Loucy (cell line): ENCODE measurements at regions not wholly inside any gene's neighbourhood (a gene's known extent, or its start where the extent isn't known, plus 50 kb on each side); places are given as distances from the start of the nearest gene placed in this dataset.

Experiments
- H2AFZ ChIP-seq: fragments of 200-600 bp; sonication (generic); 2 replicates; pipeline ENCODE4 v1.6.0; 2016; ENCODE audit warnings: antibody characterized with exemption, mild to moderate bottlenecking, low read length, moderate library complexity
- H3F3A ChIP-seq: fragments of 200-600 bp; 2 replicates; pipeline ENCODE4 v1.6.0; 2016; ENCODE audit warnings: antibody characterized with exemption, low read depth, mild to moderate bottlenecking
- H3K27me3 ChIP-seq: fragments of 200-600 bp; sonication (generic); 2 replicates; pipeline ENCODE4 v1.6.1; 2014; ENCODE audit warnings: low read length, mild to moderate bottlenecking; ENCODE audit not compliant: insufficient read depth, poor library complexity, severe bottlenecking
- H3K36me3 ChIP-seq: fragments of 200-600 bp; sonication (generic); 2 replicates; pipeline ENCODE4 v1.6.1; 2016; ENCODE audit warnings: low read length; ENCODE audit not compliant: insufficient read depth
- H3K4me1 ChIP-seq: fragments of 200-600 bp; sonication (generic); 2 replicates; pipeline ENCODE4 v1.5.1; 2014; ENCODE audit warnings: low read length, mild to moderate bottlenecking; ENCODE audit not compliant: insufficient read depth, poor library complexity, severe bottlenecking
- H3K4me2 ChIP-seq: fragments of 200-600 bp; sonication (generic); 2 replicates; pipeline ENCODE4 v1.6.0; 2014; ENCODE audit warnings: antibody characterized with exemption, low read length, low read depth, mild to moderate bottlenecking; ENCODE audit not compliant: poor library complexity, severe bottlenecking
- H3K4me3 ChIP-seq: fragments of 200-600 bp; sonication (generic); 2 replicates; pipeline ENCODE4 v1.5.1; 2014; ENCODE audit warnings: low read length, mild to moderate bottlenecking, mixed read lengths; ENCODE audit not compliant: poor library complexity, severe bottlenecking
- H3K79me2 ChIP-seq: fragments of 200-600 bp; sonication (generic); 2 replicates; pipeline ENCODE4 v1.6.1; 2014; ENCODE audit warnings: low read length; ENCODE audit not compliant: insufficient read depth
- H3K9ac ChIP-seq: fragments of 200-600 bp; sonication (generic); 2 replicates; pipeline ENCODE4 v1.6.0; 2014; ENCODE audit warnings: mild to moderate bottlenecking, low read depth, low read length, moderate library complexity; ENCODE audit not compliant: poor library complexity, severe bottlenecking
- H3K9me2 ChIP-seq: fragments of 200-600 bp; sonication (generic); replicated peaks from 2 replicates; pipeline ENCODE4 v1.6.1; 2016; ENCODE audit warnings: low read depth, low read length, mixed read lengths
- H3K9me3 ChIP-seq: fragments of 200-600 bp; sonication (generic); 2 replicates; pipeline ENCODE4 v1.6.1; 2014; ENCODE audit warnings: mild to moderate bottlenecking, antibody characterized with exemption, low read length, low read depth; ENCODE audit not compliant: insufficient read depth
- H4K20me1 ChIP-seq: fragments of 200-600 bp; sonication (generic); 2 replicates; pipeline ENCODE4 v1.6.0; 2014; ENCODE audit warnings: antibody characterized with exemption, low read length, mild to moderate bottlenecking; ENCODE audit not compliant: insufficient read depth, poor library complexity, severe bottlenecking
- EZH2phosphoT487 ChIP-seq: fragments of 200-600 bp; IDR thresholded peaks from 2 replicates; pipeline ENCODE4 v1.6.1; 2018; ENCODE audit warnings: antibody characterized with exemption, mild to moderate bottlenecking, moderate library complexity, borderline replicate concordance
- TF ChIP-seq, protein P1 (sequence below): fragments of 200-600 bp; sonication (generic); conservative IDR thresholded peaks from 2 replicates; pipeline ENCODE4 v1.5.1; 2014; ENCODE audit warnings: mild to moderate bottlenecking, antibody characterized with exemption, low read length

DNA sequence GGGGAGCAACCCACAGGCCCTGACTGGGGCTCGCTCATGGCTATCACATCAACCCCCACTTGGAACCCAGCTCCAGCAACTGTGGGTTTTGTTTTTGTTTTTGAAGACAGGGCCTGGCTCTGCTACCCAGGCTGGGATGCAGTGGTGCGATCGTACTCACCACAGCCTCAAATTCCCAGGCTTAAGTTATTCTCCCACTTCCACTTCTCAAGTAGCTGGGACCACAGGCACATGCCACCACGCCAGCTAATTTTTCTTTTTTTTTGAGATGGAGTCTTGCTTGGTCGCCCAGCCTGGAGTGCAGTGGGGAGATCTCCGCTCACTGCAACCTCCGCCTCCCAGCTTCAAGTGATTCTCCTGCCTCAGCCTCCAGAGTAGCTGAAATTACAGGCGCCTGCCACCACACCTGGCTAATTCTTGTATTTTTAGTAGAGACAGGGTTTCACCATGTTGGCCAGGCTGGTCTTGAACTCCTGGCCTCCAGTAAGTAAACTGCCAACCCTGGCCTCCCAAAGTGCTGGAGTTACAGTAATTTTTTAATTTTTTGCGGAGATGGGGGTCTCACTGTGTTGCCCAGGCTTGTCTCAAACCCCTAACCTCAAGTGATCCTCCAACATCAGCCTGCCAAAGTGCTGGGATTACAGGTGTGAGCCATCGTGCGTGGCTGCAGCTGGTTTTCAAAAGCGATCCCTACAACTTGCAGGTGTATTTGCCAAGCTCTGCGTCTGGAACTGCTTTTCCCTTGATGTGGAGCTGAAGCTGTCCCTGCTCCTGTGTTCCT, 228.7 kb downstream of the SKIDA1 start:
- Histone ChIP-seq H3K9ac (no peak overlapping the region), H3F3A (no peaks in the 10 kb centered on the region), H3K9me2 (no peaks in the 10 kb centered on the region), H2AFZ (no peak overlapping the region), H3K4me2 (no peak overlapping the region), H3K9me3 (no peaks in the 10 kb centered on the region), H4K20me1 (no peaks in the 10 kb centered on the region), H3K36me3 (no peaks in the 10 kb centered on the region), H3K4me1 (no peaks in the 10 kb centered on the region), H3K27me3 (no peaks in the 10 kb centered on the region), H3K79me2 (no peaks in the 10 kb centered on the region), H3K4me3 (no peak overlapping the region)
- TF ChIP-seq, protein P1, sequence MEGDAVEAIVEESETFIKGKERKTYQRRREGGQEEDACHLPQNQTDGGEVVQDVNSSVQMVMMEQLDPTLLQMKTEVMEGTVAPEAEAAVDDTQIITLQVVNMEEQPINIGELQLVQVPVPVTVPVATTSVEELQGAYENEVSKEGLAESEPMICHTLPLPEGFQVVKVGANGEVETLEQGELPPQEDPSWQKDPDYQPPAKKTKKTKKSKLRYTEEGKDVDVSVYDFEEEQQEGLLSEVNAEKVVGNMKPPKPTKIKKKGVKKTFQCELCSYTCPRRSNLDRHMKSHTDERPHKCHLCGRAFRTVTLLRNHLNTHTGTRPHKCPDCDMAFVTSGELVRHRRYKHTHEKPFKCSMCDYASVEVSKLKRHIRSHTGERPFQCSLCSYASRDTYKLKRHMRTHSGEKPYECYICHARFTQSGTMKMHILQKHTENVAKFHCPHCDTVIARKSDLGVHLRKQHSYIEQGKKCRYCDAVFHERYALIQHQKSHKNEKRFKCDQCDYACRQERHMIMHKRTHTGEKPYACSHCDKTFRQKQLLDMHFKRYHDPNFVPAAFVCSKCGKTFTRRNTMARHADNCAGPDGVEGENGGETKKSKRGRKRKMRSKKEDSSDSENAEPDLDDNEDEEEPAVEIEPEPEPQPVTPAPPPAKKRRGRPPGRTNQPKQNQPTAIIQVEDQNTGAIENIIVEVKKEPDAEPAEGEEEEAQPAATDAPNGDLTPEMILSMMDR: no peak
- TF ChIP-seq EZH2phosphoT487: no peak

DNA sequence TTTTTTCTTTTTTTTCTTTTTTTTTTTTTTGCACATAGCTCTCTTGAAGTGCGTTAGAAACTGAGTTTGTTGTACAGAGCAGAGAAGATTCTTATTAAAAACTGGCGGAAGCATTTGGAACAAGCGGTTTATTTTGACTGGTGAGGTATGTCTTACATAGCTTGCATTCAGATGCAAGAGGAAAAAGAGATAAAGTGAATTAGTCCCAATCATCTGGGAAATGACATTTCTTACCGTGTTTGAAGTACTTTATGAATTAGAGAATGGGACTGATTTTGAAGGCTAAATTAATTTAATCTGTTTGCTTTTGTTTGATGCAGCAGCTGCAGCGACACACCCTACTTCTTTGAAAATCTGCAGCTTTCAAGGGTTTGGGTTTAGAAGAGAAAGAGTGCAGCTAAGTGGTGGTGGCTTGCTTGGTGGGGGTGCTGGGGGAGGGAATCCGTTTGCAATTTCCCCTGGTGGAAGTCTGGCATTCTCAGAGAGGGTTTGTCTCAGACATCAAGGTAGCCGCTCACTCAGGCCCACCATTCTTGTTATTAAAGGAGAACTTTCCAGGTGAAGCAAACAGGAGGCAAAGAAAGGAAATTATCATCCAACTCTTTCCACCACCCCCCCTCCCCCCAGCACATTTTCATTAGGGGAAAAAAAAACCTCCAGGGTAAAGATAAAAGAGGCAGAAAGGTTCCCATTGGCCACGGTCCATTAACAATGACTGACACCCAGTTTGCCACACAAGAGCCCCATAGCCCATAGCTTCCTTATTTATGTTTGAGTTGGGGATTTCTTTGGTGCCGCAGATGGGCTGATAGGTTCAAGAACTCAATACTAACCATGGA, 231.7 kb downstream of the SKIDA1 start:
- H3K9ac ChIP-seq: no peak overlapping the region
- no peaks in the 10 kb centered on the region for H3K36me3 ChIP-seq
- TF ChIP-seq, protein P1: no peak
- TF ChIP-seq EZH2phosphoT487: no peak
- H3K4me1 ChIP-seq: no peaks in the 10 kb centered on the region
- H3K27me3 ChIP-seq: no peaks in the 10 kb centered on the region
- H4K20me1 ChIP-seq: no peaks in the 10 kb centered on the region
- no peaks in the 10 kb centered on the region for H3K9me3 ChIP-seq
- H3K4me3 ChIP-seq: no peak overlapping the region
- no peaks in the 10 kb centered on the region for H3F3A ChIP-seq
- no peak overlapping the region for H3K4me2 ChIP-seq
- no peaks in the 10 kb centered on the region for H3K9me2 ChIP-seq
- H2AFZ ChIP-seq: no peak overlapping the region
- H3K79me2 ChIP-seq: no peaks in the 10 kb centered on the region

DNA sequence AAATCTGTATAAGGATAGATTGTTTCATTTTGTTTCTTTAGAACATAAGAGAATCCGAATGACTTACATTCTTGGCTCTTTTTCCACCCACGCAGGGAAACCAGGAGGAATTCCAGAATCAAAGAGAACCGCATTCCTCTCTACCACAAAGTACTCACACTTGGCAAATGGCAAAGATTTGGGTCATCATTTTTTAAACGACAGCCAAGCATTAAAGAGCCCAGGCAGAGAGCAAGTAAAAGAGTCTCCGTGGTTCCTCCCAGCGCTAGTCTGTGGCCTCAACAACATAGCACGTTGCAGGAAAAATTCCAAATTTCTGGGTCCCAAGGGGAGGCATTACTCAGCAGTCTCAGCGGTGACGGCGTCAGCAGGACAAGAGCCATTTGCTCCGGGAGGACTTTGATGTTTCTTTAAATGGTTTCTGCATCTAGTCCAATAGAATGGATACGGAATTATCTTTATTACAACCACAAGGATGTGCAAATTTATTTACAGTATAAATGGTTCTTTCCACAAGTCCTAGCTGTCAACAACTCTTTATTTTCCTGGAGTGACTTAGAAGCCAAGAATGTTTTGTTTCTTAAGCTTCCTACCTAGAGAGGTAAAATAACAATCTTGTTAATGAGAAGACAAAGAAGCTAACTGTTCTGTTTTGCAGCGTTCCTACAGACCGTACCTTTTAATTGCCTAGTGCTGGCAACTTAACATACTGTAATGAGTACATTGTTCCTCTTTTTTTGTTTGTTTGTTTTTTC, 232.5 kb downstream of the SKIDA1 start:
- Histone ChIP-seq H3K36me3 (no peaks in the 10 kb centered on the region), H3K4me3 (no peak overlapping the region), H3K4me2 (no peak overlapping the region), H3F3A (no peaks in the 10 kb centered on the region), H3K9me3 (no peaks in the 10 kb centered on the region), H3K27me3 (no peaks in the 10 kb centered on the region), H3K9ac (no peak overlapping the region), H4K20me1 (no peaks in the 10 kb centered on the region), H3K79me2 (no peaks in the 10 kb centered on the region), H3K4me1 (no peaks in the 10 kb centered on the region), H2AFZ (no peak overlapping the region), H3K9me2 (no peaks in the 10 kb centered on the region)
- TF ChIP-seq, protein P1: no peak
- TF ChIP-seq EZH2phosphoT487: no peak
